GM12892 (cell line): ENCODE measurements at regions not wholly inside any gene's neighbourhood (a gene's known extent, or its start where the extent isn't known, plus 50 kb on each side); places are given as distances from the start of the nearest gene placed in this dataset.

ENCODE experiments used
- POLR2AphosphoS5 ChIP-seq: IDR thresholded peaks from 2 replicates; pipeline ENCODE4 v1.6.1; 2011; ENCODE audit warnings: low read depth, low read length, control low read depth
- TAF1 ChIP-seq: IDR thresholded peaks from 2 replicates; pipeline ENCODE4 v1.6.1; 2011; ENCODE audit warnings: low read depth, mild to moderate bottlenecking, control low read depth, low read length, borderline replicate concordance

GRCh38 chr12:114898159-114898558 lies 214.2 kb upstream of the TBX3 start:
- no peak for TF ChIP-seq TAF1
- no peak for TF ChIP-seq POLR2AphosphoS5
